B cell (primary cell): ENCODE measurements at regions not wholly inside any gene's neighbourhood (a gene's known extent, or its start where the extent isn't known, plus 50 kb on each side); places are given as distances from the start of the nearest gene placed in this dataset.

ENCODE experiments used
- ATAC-seq: fragments of 200-7000 bp; cut with Tn5 transposase; one replicate; pipeline ENCODE4 v1.10.0; 2021; ENCODE audit warnings: low read depth, mild to moderate bottlenecking, moderate number of reproducible peaks, moderate library complexity
- CTCF ChIA-PET: fragments of 350-600 bp; sonication (Branson Sonifier 250); formaldehyde crosslinking; loops from one replicate; lab custom pipeline; 2021; ENCODE audit warnings: antibody characterized with exemption, inconsistent platforms; lab: Charles Lee
- POLR2A ChIA-PET: fragments of 350-600 bp; sonication (Branson Sonifier 250); formaldehyde crosslinking; loops from one replicate; lab custom pipeline; 2021; ENCODE audit warnings: antibody characterized with exemption; lab: Charles Lee
- DNase-seq: peaks from one replicate; pipeline ENCODE4 v3.0.0; 2013
- H2AFZ ChIP-seq: 2 replicates; pipeline ENCODE4 v1.6.1; 2012; ENCODE audit warnings: mild to moderate bottlenecking, low read depth, low read length; ENCODE audit not compliant: insufficient read depth, poor library complexity, severe bottlenecking
- H3K27ac ChIP-seq, 2 donors: 1 replicate in 1 of 2; 2 replicates in 1 of 2; pipeline ENCODE4 v1.5.1; 2012 to 2013; ENCODE audit warnings: low read length in 2 of 2, mild to moderate bottlenecking in 2 of 2, moderate library complexity in 1 of 2
- H3K27me3 ChIP-seq, 4 experiments: fragments of 200-600 bp in 1 of 4; sonication (generic) in 1 of 4; replicated peaks in 1 of 4; 1 replicate in 2 of 4; 2 replicates in 2 of 4; pipeline versions ENCODE4 v1.6.1 to v1.7.0; 2013 to 2016; ENCODE audit warnings: low read length in 3 of 4, mild to moderate bottlenecking in 2 of 4, mixed read lengths in 1 of 4, moderate library complexity in 1 of 4; ENCODE audit not compliant: insufficient read depth in 4 of 4, control insufficient read depth in 3 of 4; ENCODE audit errors: control extremely low read depth in 1 of 4
- H3K36me3 ChIP-seq, 2 experiments: replicated peaks in 1 of 2; 1 replicate in 1 of 2; 2 replicates in 1 of 2; pipeline versions ENCODE4 v1.6.1 to v1.7.1; 2013; ENCODE audit warnings: low read length in 1 of 2; ENCODE audit not compliant: insufficient read depth in 2 of 2, control insufficient read depth in 1 of 2; ENCODE audit errors: control extremely low read depth in 1 of 2, extremely low read depth in 1 of 2
- H3K4me1 ChIP-seq, 2 donors: fragments of 200-600 bp in 1 of 2; sonication (generic) in 1 of 2; 1 replicate in 1 of 2; 2 replicates in 1 of 2; pipeline versions ENCODE4 v1.5.1 to v1.6.1; 2013 to 2017; ENCODE audit warnings: low read length in 2 of 2; ENCODE audit not compliant: control insufficient read depth in 2 of 2, insufficient read depth in 2 of 2
- H3K4me2 ChIP-seq: replicated peaks from 2 replicates; pipeline ENCODE3; 2012; ENCODE audit warnings: mild to moderate bottlenecking, low read depth, low read length; ENCODE audit not compliant: poor library complexity, severe bottlenecking
- H3K4me3 ChIP-seq, 5 experiments: fragments of 200-600 bp in 1 of 5; sonication (generic) in 1 of 5; 1 replicate in 3 of 5; 2 replicates in 2 of 5; pipeline versions ENCODE4 v1.5.1 to v1.7.0; 2011 to 2016; ENCODE audit warnings: low read length in 4 of 5, mild to moderate bottlenecking in 4 of 5, low read depth in 2 of 5, control low read depth in 1 of 5, moderate library complexity in 1 of 5; ENCODE audit not compliant: insufficient read depth in 1 of 5; ENCODE audit errors: control extremely low read depth in 1 of 5, extremely low read depth in 1 of 5
- H3K79me2 ChIP-seq: fragments of 200-600 bp; sonication (generic); one replicate; pipeline ENCODE4 v1.6.0; 2016; ENCODE audit warnings: low read length; ENCODE audit not compliant: control insufficient read depth, insufficient read depth
- H3K9ac ChIP-seq: fragments of 200-600 bp; sonication (generic); 2 replicates; pipeline ENCODE4 v1.6.1; 2017; ENCODE audit warnings: mild to moderate bottlenecking, low read length, moderate library complexity
- H3K9me3 ChIP-seq, 3 donors: one replicate each; pipeline versions ENCODE4 v1.6.1 to v1.7.1; 2013; ENCODE audit warnings: low read length in 2 of 3; ENCODE audit not compliant: control insufficient read depth in 2 of 3, insufficient read depth in 1 of 3; ENCODE audit errors: control extremely low read depth in 1 of 3
- H4K20me1 ChIP-seq: 2 replicates; pipeline ENCODE4 v1.6.0; 2012; ENCODE audit warnings: mild to moderate bottlenecking, low read length; ENCODE audit not compliant: insufficient read depth, control insufficient read depth, poor library complexity, severe bottlenecking
- H3K27ac Mint-ChIP-seq: one replicate; pipeline ENCODE4 v1.8.0; 2021; ENCODE audit warnings: mixed read lengths
- H3K27me3 Mint-ChIP-seq: one replicate; pipeline ENCODE4 v1.8.0; 2021; ENCODE audit warnings: mixed read lengths
- H3K4me1 Mint-ChIP-seq: one replicate; pipeline ENCODE4 v1.8.0; 2021; ENCODE audit warnings: mixed read lengths
- H3K4me3 Mint-ChIP-seq: one replicate; pipeline ENCODE4 v1.8.0; 2021; ENCODE audit warnings: mixed read lengths
- H3K9me3 Mint-ChIP-seq: one replicate; pipeline ENCODE4 v1.8.0; 2022; ENCODE audit warnings: mixed read lengths; ENCODE audit not compliant: insufficient read depth
- CTCF ChIP-seq: fragments of 200-600 bp; IDR thresholded peaks from one replicate; pipeline ENCODE4 v1.8.0; 2022; ENCODE audit warnings: antibody characterized with exemption, mild to moderate bottlenecking
- EZH2 ChIP-seq: IDR thresholded peaks from 2 replicates; pipeline ENCODE4 v1.6.1; 2012; ENCODE audit warnings: borderline replicate concordance, low read depth, mild to moderate bottlenecking, moderate library complexity, low read length; ENCODE audit not compliant: insufficient read depth, poor library complexity, severe bottlenecking
- WGBS: methylation state at CpG from one replicate; pipeline ENCODE4 v1.1.5; 2013; ENCODE audit warnings: missing lambda C conversion rate; ENCODE audit not compliant: insufficient coverage; 5-methylcytosine and 5-hydroxymethylcytosine counted together
- intact Hi-C: fragments of 100-400 bp; cut with micrococcal nuclease; formaldehyde crosslinking; loops from one replicate; pipeline ENCODE4 v1.10.0; 2022

DNA sequence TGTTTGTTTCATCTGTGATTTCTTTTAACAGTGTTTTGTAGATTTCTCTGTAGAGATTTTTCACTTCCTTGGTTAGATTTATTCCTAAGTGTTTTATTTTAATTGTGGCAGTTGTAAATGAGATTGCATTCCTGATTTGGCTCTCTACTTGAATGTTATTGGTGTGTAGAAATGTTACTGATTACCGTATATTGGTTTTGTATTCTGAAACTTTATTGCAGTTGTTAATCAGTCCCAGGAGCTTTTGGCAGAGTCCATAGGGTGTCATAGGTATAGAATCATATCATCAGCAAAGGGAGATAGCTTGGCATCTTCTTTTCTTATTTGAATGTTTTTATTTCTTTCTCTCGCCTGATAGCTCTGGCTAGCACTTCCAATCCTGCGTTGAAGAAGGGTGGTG, 1386.7 kb downstream of the SLITRK5 start:
- no peak for DNase-seq
- no peaks in the 10 kb centered on the region for H3K79me2 ChIP-seq
- H3K36me3 ChIP-seq: no peaks in the 10 kb centered on the region
- ChIA-PET POLR2A (no interaction called here), CTCF (no interaction called here)
- H3K9me3 Mint-ChIP-seq: peaks cover 3% of the 10 kb centered on the region
- TF ChIP-seq EZH2 (no peak), CTCF (no peak)
- intact Hi-C loops: no loop called here
- no peaks in the 10 kb centered on the region for H3K27me3 ChIP-seq
- no peak overlapping the region for H3K27ac Mint-ChIP-seq
- no peak overlapping the region for H2AFZ ChIP-seq
- no peaks in the 10 kb centered on the region for H3K4me1 ChIP-seq
- H3K9me3 ChIP-seq: peaks cover 0 to 7% (median 2%) of the 10 kb centered on the region in 3 donors
- WGBS: 100% methylated on average over 2 of the region's 3 CpGs
- H4K20me1 ChIP-seq: no peaks in the 10 kb centered on the region
- H3K4me3 Mint-ChIP-seq: no peak overlapping the region
- no peak overlapping the region for H3K9ac ChIP-seq
- no peaks in the 10 kb centered on the region for H3K4me1 Mint-ChIP-seq
- H3K4me2 ChIP-seq: no peak overlapping the region
- no peak overlapping the region for H3K4me3 ChIP-seq
- no peak for ATAC-seq
- H3K27me3 Mint-ChIP-seq: no peaks in the 10 kb centered on the region
- no peak overlapping the region for H3K27ac ChIP-seq

DNA sequence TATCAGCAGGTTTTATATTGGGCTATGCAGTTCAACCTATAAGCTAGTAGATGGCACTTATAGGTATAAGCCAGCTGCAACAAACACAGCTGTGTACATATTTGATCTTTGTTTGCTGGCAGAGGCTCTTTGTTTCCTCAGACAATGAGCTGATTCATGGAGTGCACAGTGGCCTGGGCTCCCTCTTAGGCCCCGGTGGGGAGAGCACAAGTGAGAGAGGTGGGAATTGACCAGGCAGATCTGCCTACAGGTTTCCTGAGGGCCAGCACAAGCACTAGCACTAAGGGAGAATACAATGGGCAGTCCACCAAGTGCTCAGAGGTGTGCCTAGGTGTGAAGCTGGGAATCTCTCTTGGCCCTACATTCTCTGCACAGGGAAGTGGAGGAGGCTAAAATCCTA, 1390.7 kb downstream of the SLITRK5 start:
- no peaks in the 10 kb centered on the region for H3K4me1 Mint-ChIP-seq
- H3K27me3 ChIP-seq: no peaks in the 10 kb centered on the region
- H3K36me3 ChIP-seq: no peaks in the 10 kb centered on the region
- intact Hi-C loops: no loop called here
- H2AFZ ChIP-seq: no peak overlapping the region
- no peaks in the 10 kb centered on the region for H3K9me3 Mint-ChIP-seq
- H3K27ac ChIP-seq: no peak overlapping the region
- no peaks in the 10 kb centered on the region for H3K79me2 ChIP-seq
- no peak for TF ChIP-seq EZH2
- no peak for TF ChIP-seq CTCF
- ChIA-PET CTCF (no interaction called here), POLR2A (no interaction called here)
- no peak overlapping the region for H3K4me3 ChIP-seq
- H3K9me3 ChIP-seq: peaks cover 0 to 7% (median 1%) of the 10 kb centered on the region in 3 donors
- no peak overlapping the region for H3K9ac ChIP-seq
- DNase-seq: no peak
- no peak for ATAC-seq
- no peak overlapping the region for H3K4me3 Mint-ChIP-seq
- no peak overlapping the region for H3K4me2 ChIP-seq
- no peaks in the 10 kb centered on the region for H4K20me1 ChIP-seq
- WGBS: 86% methylated on average over 1 of the region's 1 CpG
- H3K4me1 ChIP-seq: no peaks in the 10 kb centered on the region
- H3K27me3 Mint-ChIP-seq: no peaks in the 10 kb centered on the region
- no peak overlapping the region for H3K27ac Mint-ChIP-seq
